Activated CD4-positive, alpha-beta T cell treated with anti-CD3 and anti-CD28 coated beads for 4 hours (primary cell): ENCODE measurements at regions not wholly inside any gene's neighbourhood (a gene's known extent, or its start where the extent isn't known, plus 50 kb on each side); places are given as distances from the start of the nearest gene placed in this dataset.

Experiments
- DNase-seq, 2 donors: peaks; one replicate each; pipeline ENCODE4 v3.0.0-alpha.2; 2020

DNA sequence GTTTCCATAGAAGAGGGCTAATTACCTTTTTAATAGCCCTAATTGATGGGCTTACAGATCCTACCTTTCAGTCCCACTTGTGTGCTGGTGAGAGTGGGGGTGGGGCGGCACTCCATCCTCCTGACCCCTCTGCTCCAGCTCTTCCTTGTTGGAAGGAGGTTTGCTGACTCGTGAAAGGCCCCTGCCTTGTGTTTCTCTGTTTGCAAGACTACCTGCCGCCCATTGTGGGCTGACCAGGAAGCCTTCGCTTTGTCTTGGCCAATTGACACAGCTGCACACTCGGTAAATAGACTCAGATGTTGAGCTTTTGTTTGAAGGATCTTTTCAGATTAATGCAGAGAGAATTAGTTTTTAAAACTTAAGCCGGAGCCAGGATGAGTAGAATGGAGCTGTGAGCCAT lies 197.3 kb upstream of the HES1 start:
- no peak for DNase-seq

DNA sequence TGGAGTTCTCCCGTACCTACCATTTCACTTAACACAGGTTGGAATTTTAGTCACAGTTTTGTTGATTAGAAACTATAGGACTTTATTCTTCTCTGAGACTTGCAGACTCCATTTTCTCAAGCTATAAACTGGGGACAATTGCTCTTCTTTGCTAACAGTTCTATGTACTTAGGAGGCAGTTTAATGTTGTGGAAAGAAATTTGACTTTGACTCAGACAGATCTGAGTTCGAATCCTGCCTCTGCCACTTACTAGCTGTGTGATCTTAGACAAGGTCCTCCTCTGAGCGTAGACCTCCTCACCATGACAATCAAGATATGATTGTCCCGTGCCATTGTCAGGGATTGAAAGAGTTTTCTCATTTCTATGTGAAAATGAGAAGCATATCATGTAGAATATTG lies 196.4 kb upstream of the HES1 start:
- DNase-seq = no peak

DNA sequence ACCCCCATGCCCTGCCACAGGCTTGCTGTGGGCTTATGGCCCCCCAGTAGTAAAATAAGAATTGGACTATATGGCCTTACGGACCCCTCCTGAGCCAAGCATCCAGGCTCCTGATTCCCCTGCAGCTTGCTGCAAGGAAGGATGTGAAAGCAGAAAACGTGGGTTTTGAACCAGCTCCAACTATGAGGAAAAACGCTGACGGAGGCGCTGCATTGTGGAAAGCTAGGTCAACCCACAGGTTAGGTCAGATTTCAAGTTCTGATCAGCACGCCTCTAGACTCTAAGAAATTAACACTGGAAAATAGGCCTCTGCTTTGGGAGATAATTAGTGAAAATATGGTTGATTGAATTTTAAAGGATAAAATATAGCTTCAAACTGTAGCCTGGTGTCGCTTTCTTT lies 195.4 kb upstream of the HES1 start:
- no peak for DNase-seq

DNA sequence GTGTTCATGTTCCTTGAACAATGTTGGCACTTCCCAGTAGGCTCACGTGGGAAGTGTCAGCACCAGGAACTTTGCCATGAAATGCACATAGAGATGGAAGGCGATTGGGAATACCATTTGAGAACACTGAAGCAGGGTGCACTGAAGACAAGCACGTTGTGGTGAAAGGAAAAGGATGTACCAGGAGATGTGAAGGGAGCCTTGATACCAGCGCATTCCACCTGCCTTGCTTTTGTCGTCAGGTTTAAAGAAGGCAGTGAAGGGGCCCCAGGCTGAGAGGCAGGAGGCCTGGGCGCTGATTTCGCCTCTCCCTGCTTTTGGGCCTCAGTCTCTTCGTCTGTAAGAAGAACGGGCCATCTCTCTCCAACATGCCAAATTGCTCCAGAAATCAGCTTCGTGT lies 194.5 kb upstream of the HES1 start:
- DNase-seq = no peak

DNA sequence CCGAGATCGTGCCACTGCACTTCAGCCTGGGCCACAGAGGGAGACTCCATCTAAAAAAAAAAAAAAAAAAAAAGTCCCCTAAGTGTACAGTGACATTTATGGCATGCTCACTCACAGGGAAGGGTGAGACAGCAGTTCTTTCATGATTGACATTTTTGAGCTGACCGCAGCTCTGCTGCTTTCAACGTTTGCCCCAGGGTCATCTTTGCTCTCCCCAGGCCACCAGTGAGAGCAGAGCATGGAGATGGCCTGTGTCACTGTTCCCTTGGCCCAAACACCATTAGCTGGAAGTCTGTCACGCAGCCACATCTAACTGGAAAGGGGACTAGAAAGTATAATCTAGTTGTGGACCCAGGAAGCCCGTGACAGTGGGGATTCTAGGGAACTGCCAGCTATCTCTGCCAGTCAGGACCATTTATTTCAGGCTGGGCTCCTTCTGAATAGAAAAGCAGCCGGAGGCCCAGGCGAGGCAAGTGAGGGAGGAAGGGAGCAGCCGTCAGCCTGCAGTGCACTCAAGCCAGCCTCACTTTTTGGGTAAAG lies 193.4 kb upstream of the HES1 start:
- no peak for DNase-seq

DNA sequence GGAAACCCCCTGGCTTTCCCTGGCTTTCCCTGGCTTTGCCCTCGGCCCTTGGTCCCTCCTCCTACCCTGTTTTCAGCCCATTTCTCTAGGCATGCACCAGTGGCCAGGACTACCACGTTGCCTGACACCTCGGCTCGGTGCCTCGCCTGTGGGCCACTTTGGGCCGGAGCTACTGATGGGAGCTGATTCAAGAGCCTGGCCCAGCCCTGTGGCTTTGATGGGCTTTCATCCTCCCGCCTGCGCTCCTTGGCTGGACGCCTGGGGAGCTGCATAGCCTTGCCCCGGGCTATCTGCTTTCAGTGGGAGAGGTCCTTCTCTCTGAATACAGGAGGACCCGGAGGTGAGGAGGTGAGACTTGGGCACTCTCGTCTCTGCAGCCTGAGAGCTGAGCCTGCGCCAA lies 192.7 kb upstream of the HES1 start:
- no peak for DNase-seq

DNA sequence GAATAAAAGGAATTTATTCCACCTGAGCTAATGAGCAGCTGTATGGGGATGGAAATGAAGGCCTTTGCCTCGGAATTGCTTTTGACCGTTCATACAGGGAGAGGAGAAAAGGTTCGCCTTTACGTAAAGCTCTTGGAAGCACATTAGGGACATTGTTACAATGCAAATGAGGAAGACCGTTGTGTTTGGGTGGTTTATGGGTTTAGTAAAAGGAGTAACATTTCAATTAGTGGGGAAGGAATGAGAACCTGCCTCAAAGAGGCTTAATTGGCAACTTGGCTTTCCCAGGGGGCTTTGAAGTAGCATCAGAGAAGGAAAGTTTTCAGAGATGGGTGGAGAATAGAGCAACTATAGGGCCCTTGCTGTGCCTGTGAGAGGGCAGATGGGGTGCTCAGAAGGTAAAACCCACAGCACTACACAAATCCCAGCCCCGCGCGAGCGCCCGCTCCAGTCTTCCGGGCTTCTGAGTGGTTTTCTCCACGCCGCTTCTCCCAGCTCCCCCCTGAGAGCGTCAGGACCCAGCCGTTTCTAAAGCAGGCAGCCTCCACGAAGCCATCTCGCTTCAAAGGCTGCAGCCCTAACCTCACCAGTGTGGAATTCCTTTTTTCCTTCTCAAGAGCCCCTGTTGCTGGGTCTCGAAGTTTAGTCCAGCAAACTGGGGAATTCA lies 192.0 kb upstream of the HES1 start:
- DNase-seq = no peak

DNA sequence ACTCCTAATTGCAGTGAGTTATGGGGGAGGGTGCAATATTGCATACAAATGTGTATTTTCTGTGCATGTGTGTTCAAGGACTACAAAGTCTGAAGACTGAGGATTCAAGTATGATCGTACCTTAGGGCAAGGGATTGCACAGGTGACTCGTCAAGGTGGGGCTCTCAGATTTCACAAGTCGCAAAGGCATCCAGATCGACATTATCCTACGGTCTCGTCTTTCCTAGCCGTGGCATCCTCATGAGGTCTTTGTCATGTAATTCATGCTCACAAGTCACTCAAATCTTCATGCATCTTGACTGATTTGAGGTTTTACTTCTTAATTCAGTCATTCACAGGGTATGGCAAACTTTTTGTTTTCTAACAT lies 191.4 kb upstream of the HES1 start:
- DNase-seq = no peak

DNA sequence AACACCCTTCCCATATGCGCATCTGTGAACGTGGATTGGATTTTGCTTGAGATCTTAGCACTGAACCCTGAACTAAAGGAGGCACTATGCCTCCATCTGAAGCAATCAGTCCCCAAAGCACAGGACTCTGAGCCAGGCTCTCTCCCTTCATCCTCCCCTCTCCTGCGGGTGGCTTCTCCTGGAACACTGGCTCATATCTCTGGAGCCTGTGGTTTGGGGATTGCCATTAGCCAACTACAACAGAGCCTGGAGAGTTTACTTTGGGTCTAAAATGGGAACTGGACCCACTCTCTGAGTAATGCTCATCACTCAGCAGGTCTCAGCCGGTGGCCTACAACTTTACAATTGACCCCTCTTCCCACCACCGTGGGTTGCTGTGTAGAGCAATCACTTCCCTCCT lies 190.8 kb upstream of the HES1 start:
- DNase-seq = no peak

DNA sequence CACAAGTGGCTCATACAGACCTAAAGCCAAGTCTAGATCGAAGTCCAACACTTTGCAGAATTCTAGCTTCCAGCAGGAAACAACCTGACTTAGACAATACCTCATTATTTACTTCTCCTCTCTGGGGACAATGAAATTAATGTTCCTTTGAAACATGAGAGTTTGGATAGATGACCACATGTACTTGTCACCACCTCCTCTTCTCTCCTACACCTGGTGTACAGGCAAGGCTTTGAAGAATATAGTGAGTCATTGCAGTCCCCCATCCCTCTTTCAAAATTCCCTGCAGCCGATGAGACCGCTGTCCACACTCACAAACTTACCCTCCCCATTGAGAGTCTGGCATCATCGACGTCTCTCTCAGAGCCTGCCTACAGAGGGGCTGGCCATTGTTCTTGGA lies 189.0 kb upstream of the HES1 start:
- no peak for DNase-seq

DNA sequence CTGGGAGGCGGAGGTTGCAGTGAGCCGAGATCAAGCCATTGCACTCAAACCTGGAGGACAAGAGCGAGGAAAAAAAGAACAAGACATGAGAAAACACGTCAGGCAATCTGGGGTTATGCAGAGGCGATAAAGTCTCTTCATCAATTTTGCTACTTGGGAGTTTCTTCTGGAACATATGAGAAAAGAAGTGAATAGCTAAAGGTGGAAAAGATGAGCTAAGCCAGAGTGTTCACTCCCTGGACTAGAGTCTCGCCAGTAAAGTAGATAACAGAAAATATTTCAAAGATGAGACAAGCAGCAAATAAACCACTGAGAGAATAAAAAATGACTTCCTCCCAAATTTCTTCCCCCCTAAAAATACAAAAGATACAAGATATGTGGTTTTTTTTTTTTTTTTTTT lies 188.4 kb upstream of the HES1 start:
- DNase-seq = no peak

DNA sequence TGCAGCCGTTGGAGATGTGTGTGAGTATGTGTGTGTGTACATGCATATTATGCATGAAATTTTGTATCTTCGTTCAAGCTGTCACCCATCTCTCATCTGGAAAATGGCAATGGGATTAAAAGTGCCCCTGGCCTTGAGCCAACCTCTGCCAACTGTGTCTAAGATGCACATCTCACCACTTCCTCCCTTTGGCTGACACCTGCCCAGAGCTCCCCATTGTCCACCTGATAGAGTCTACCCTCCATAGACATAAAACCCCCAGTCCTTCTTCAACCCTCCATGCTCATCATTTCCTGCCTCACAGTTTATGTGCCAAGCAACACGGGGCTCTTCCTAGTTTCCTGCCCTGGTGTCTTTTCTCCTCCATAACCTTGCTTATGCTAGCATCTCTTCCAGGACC lies 187.5 kb upstream of the HES1 start:
- no peak for DNase-seq

DNA sequence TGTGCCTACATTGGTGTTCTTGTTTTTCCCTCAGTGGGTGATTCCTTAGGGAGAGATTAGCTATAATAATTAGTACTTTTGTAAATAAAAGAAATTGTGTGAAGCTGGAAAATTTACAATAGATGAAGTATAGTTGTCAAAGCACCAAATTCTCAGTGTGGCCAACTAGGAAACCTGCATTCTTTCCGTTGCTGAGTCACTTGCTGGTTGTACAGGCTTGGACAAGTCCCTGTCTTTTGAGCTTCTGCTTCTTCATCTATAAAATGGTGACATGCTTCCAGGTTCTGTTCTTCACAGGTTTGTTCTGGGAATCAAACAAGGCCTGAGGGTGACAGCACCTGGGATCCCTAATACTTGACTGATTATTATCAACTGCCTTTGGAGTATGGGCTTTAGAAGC lies 184.1 kb upstream of the HES1 start:
- no peak for DNase-seq

DNA sequence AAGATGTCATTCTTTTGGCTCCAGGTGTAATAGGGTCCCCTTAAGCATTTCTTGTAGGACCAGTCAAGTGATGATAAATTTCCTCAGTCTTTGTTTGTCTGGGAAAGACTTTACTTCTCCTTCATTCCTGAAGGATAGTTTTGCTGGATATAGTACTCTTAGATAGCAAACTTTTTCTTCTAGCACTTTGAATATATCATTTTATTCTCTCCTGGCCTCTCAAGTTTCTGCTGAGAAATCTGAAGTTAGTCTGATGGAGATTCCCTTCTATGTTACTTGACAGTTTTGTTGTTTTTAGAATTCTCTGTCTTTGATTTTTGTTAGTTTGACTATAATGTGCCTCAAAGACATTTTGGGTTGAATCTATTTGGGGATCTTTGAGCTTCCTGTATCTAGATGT lies 181.2 kb upstream of the HES1 start:
- no peak for DNase-seq

DNA sequence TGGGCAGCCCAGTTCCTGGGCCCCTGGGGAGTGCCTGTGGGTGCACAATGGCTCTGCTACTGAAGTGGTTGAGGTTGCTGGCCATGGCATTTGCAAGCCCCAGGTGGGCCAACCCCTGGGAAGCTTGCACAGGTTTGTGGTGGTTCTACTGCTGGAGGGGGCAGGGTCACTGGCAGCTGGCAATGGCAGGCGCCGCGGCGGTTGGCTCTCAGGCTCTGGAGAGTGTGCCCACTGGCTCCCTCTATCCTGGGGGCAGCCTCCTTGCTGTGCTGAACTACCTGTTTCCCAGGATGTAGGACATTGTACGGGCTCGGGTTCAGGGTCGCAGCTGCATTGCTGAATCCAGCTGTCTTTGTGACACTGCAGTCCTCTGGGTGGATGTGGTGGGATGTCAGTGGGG lies 180.2 kb upstream of the HES1 start:
- DNase-seq = no peak

DNA sequence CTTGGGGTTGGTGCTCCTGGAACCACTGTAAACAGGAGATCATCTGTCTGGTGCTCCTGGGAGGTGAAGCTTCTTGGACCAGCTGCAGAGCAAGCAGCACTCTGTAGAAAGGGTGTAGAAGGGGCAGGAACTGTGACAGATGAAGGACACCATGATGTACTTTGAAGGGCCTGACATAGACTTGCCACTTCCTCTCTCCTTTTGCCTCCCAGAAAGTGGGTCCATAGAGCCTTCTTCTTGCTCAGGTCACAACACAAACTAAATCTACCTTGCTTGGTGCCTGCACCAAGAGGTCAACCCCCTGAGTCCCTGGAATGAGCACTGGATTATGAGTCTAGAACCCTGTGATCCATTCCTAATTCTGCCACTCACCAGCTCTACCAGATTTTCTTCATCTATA lies 176.1 kb upstream of the HES1 start:
- DNase-seq = no peak

DNA sequence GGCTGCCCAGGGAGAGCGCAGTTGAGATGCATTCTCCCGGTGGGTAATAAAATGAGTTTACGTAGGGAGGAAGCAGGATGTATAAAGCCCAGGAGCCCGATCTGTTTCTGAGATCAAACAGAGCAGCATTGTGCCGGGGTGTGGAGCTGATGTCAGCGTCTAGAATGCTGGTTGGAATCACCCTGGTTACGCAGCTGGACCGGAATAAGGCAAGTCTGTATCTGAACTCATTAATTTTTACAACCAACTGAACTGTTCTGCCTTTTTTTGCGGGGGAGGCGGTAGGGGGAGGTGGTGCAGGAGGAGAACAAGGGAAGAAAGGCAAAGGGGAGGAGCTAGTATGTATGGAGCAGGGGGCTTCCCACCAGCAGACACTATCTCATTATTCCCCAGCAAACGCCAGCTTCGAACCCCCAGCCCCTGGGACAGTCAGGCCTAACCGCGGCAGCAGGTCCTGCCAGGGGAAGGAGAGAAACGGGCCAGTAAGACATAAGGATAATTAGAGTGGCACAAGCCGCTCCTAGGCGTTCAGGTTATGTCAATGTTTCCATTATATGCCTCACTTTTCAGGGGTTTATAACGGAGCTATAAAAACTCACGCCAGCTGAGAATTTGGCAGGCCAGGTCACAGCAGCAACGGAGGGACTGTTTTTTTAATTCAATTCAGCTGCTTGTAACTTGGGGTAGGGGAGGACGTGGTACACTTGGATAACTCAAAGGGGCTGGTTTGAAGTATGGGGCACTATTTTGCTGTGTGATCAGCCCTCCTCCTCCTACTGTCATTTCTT lies 175.3 kb upstream of the HES1 start:
- DNase-seq = no peak

DNA sequence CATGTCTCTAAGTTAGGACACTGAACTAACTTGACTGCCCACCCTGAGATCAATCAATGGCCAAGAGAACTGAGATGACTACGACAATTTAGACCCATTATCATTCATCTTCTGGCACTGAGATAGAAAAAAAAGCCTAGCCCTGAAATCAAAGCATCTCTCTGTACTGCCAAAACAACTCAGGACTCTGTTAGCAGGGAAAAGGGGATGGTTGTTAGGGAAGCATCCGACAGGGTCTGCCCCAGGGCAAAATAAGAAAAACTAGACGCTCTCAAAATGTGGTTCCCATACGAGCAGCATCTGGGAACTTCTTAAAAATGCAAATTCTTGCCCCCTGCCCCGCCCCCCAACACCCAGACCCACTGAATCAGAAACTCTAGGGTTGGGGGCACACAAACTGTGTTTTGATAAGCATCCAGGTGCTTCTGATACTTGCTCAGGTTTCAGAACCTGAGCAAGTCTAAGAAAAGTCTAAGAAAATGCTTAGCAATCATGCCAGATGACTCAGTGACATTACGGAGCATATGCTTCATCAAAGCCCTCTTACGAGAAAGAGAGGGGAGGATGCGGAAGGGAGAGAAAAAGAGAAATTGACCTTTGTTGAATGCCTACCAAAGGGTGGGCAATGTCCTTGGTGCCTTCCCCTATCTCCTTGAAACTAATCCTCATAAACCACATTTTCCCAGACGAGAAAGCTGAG lies 172.8 kb upstream of the HES1 start:
- no peak for DNase-seq

DNA sequence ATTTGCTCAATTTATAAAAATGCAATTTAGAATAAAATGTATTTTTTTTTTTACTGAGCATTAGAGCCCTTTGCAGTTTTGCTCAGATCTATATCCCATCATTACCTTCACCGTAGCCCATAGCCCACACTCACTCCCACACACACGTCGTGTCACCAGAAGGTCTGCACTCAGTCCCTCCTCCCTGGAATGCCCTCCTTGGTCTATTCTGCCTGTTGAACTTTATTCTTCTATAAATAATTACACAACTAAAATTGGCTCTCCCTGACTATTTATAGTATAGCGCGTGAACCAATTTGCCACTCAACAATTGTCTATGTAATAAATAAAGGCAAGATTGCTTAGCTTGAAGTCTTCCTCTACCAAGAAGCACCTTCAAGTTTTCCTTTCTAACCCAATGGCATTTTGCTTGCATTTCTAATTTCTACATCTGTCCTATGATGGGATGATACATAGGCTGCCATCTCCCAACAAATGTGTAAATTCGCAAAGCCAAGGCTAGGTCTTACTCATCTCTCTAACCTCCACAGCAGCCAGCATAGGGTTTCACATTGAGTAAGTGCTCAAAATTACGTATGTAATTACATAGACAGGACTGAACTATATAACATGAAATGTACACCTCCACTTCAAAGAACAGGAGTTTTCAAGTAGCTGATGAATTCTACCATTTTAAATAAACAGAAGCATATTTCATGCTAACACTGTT lies 172.0 kb upstream of the HES1 start:
- no peak for DNase-seq

DNA sequence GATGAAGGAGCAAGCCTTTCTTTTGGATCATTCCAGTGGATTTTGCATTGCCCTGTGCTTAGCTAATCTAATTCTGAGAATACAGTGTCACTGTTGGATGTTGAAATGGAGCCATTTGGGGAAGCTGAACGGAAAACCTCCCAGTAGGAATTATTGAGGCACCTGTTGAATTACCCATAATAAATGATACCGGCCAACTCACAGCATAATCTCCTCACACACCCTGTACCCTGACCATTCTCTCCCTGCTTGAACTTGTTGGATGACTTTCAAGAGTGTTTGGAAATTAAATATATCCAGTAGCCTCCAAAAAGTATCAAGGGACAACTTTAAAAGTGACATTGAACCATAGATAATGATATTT lies 171.4 kb upstream of the HES1 start:
- no peak for DNase-seq

DNA sequence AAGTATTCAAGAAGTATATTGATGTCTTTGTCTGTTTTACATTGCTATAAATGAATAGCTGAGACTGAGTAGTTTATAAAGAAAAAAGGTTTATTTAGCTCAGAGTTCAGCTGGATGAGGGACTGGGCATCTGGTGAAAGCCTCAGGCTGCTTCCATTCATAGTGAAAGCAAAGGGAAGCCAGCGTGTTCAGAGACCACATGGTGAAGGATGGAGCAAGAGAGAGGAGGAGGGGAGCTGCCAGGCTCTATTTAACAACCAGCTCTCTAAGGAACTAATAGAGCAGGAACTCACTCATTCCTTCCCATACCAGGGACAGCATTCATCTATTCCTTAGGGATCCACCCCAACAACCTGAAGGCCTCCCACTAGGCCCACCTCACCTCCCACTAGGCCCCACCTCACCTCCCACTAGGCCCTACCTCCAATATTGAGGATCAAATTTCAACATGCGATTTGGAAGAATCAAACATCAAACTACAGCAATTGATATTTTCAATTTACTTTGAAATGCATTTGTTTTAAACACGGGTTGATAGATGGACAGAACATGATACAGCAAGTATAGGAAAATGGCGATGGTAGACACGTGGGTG lies 167.5 kb upstream of the HES1 start:
- DNase-seq = no peak

DNA sequence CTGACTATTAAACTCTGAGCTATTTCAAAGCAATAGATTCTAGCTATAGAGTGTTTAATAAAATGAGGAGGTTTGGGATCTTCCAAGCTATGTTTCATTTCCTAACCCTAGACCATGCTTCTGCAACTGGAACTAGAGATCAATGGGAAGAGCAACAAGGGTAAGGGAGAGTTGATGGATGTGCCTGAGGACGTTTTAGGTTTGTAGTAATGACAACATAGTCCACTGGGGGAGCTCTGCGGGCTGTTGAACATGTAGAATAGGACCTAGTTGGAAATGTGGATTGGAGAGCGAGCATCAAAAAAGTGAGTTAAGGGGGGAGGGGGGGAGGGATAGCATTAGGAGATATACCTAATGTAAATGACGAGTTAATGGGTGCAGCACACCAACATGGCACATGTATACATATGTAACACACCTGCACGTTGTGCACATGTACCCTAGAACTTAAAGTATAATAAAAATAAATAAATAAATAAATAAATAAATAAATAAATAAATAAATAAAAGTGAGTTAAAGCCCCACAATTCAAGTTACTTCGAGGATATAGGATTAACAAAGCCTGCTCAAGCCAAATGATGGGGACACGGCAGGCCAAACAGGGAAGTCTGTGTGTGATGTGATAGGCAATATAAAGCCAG lies 165.7 kb upstream of the HES1 start:
- DNase-seq = peak in 1 of 2 donors; percentile 6

DNA sequence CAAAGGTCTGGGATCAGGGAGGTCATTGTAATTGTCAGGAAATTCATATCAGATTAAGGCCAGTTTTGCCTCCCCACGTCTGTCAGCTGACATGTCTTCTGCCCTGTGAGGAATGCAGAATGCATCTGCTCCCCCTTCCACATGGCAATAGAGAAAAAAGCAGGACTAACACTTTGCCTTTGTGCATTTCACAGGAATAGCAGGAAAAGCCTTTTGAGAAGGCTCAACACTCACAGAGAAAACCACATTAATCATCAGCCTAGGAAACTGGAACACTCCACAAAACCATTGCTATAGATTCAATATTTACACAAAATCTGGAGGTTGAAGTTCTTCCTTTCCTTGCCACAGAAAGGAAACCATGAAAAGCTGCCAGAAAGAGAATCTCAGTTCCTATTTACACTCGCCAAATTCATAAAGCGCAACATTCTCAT lies 165.2 kb upstream of the HES1 start:
- no peak for DNase-seq
